GM12865 (cell line): ENCODE measurements at regions not wholly inside any gene's neighbourhood (a gene's known extent, or its start where the extent isn't known, plus 50 kb on each side); places are given as distances from the start of the nearest gene placed in this dataset.

Experiments
- DNase-seq: peaks from one replicate; pipeline ENCODE4 v3.0.0; 2010; ENCODE audit warnings: low read depth
- H3K4me3 ChIP-seq: 2 replicates; pipeline ENCODE4 v1.5.1; 2011; ENCODE audit warnings: mild to moderate bottlenecking, low read depth, low read length, control low read depth
- TF ChIP-seq, protein P1 (sequence below): IDR thresholded peaks from 2 replicates; pipeline ENCODE4 v1.5.1; 2011; ENCODE audit warnings: low read length, control low read depth, low read depth, inconsistent platforms; ENCODE audit not compliant: insufficient read depth; ENCODE audit errors: missing control alignments

GRCh38 chr12:28878629-28879028 lies 270.4 kb upstream of the FAR2 start:
- no peak for DNase-seq
- no peak overlapping the region for H3K4me3 ChIP-seq
- TF ChIP-seq, protein P1, sequence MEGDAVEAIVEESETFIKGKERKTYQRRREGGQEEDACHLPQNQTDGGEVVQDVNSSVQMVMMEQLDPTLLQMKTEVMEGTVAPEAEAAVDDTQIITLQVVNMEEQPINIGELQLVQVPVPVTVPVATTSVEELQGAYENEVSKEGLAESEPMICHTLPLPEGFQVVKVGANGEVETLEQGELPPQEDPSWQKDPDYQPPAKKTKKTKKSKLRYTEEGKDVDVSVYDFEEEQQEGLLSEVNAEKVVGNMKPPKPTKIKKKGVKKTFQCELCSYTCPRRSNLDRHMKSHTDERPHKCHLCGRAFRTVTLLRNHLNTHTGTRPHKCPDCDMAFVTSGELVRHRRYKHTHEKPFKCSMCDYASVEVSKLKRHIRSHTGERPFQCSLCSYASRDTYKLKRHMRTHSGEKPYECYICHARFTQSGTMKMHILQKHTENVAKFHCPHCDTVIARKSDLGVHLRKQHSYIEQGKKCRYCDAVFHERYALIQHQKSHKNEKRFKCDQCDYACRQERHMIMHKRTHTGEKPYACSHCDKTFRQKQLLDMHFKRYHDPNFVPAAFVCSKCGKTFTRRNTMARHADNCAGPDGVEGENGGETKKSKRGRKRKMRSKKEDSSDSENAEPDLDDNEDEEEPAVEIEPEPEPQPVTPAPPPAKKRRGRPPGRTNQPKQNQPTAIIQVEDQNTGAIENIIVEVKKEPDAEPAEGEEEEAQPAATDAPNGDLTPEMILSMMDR = no peak

DNA sequence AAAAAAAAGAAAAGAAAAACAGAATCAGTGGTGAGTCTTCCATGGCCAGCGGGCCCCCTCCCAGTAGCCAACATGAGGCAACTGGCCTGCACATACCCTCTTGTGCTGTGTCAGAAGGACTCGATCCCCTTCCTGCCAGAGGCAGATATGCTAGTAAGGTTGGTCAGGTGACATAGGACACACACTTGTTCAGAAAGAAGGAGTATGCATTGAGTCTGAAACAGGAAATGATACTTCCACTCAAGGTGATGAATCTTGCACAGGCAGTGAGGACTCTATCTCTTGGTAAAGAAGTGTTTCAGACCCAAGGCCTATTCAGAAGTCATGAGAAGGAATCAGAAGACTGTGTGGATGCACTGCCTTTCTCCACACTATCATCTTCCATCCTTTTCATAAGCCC lies 269.7 kb upstream of the FAR2 start:
- TF ChIP-seq, protein P1 = no peak
- DNase-seq = peak; percentile 12
- H3K4me3 ChIP-seq = no peak overlapping the region

DNA sequence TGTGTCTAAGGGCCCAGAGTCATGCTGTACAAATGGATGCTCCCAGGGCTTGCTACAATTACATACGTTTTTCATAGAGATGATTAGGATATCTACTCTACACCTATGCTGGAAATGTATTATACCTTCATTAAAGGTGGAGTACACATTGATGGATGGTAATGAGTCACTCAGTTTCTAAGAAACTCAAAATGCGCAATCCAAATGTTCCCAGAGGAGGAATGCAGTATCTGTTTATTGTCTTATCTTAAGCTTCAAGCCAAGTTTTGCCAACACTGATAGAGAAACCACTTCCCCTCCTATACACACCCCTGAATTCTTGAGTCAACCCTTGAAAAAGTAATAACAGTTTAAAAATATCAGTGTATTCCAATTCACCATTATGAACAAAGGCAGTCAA lies 266.6 kb upstream of the FAR2 start:
- DNase-seq = no peak
- H3K4me3 ChIP-seq = no peak overlapping the region
- TF ChIP-seq, protein P1 = no peak

GRCh38 chr12:28883406-28883997 lies 265.6 kb upstream of the FAR2 start:
- no peak overlapping the region for H3K4me3 ChIP-seq
- TF ChIP-seq, protein P1 = no peak
- no peak for DNase-seq

DNA sequence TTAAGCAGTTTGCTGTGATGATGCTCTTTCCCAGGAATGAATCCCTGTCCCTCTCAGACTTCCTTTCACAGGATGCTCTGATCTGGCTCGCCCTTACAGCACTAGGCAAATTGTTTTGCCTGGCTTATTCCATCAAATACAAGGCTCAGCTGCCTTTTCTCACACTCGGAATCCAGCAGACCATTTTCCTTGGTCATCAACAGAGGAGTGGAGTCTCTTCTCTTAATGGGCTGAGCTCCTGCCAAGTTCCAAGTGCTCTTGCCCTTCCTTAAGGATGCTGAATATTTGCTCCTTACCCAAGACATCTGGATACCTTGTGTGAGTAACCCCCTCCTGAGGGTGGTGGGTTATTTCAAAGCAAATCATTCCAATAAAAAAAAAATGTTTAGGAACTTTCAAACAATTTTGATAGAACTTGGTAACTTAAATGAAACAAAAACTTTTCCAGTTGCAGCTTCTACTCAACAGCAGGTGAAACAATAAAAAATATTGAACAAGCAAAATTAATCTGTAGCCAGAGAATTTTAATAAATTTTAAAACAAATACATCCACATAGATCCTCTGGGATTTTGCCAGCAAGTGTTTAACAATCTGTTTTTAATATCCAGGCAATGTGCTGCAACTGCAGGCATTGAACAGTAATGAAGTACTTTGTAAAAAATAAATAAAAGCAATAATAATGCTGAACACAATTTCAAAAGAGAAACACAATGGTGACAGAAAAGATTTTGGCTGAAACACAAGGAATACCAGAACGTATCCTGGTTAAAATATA lies 264.0 kb upstream of the FAR2 start:
- TF ChIP-seq, protein P1 = no peak
- no peak for DNase-seq
- no peak overlapping the region for H3K4me3 ChIP-seq

- no peak overlapping the region for H3K4me3 ChIP-seq
- TF ChIP-seq, protein P1 = no peak
- DNase-seq = no peak
Measured at GRCh38 chr12:28885928-28886327, 263.1 kb upstream of the FAR2 start.
